Natural killer cell (primary cell): ENCODE measurements at regions not wholly inside any gene's neighbourhood (a gene's known extent, or its start where the extent isn't known, plus 50 kb on each side); places are given as distances from the start of the nearest gene placed in this dataset.

Experiments
- ATAC-seq, 3 donors: fragments of 150-1000 bp in 2 of 3; fragments of 200-7000 bp in 1 of 3; cut with Tn5 transposase; 1 replicate in 1 of 3; 2 replicates in 2 of 3; pipeline ENCODE4 v1.10.0; 2021; ENCODE audit warnings: mild to moderate bottlenecking in 2 of 3, moderate library complexity in 2 of 3
- DNase-seq, 2 donors: peaks; one replicate each; pipeline versions ENCODE4 v3.0.0 to v3.0.0-alpha.2; 2013 to 2021; ENCODE audit warnings: mixed read lengths in 1 of 2
- H3K27ac ChIP-seq: one replicate; pipeline ENCODE4 v1.5.1; 2013; ENCODE audit warnings: mild to moderate bottlenecking, low read length
- H3K27me3 ChIP-seq: one replicate; pipeline ENCODE4 v1.6.1; 2013; ENCODE audit warnings: low read length; ENCODE audit not compliant: control insufficient read depth, insufficient read depth
- H3K36me3 ChIP-seq: one replicate; pipeline ENCODE4 v1.6.1; 2013; ENCODE audit warnings: low read length; ENCODE audit not compliant: control insufficient read depth, insufficient read depth
- H3K4me1 ChIP-seq: one replicate; pipeline ENCODE4 v1.6.1; 2013; ENCODE audit warnings: low read length; ENCODE audit not compliant: control insufficient read depth, insufficient read depth
- H3K4me3 ChIP-seq: one replicate; pipeline ENCODE4 v1.5.1; 2013; ENCODE audit warnings: low read length
- H3K9me3 ChIP-seq: one replicate; pipeline ENCODE4 v1.6.1; 2013; ENCODE audit warnings: low read length; ENCODE audit not compliant: control insufficient read depth, insufficient read depth
- H3K27ac Mint-ChIP-seq, 2 donors: one replicate each; pipeline ENCODE4 v1.8.0; 2022; ENCODE audit warnings: mild to moderate bottlenecking in 2 of 2, mixed read lengths in 2 of 2, moderate library complexity in 1 of 2
- H3K27me3 Mint-ChIP-seq, 2 donors: one replicate each; pipeline ENCODE4 v1.8.0; 2022; ENCODE audit warnings: low read depth in 2 of 2, mixed read lengths in 2 of 2
- H3K36me3 Mint-ChIP-seq: one replicate; pipeline ENCODE4 v1.8.0; 2022; ENCODE audit warnings: mixed read lengths
- H3K4me1 Mint-ChIP-seq, 2 donors: one replicate each; pipeline ENCODE4 v1.8.0; 2022; ENCODE audit warnings: mixed read lengths in 2 of 2
- H3K4me3 Mint-ChIP-seq: one replicate; pipeline ENCODE4 v1.8.0; 2022; ENCODE audit warnings: mild to moderate bottlenecking, moderate library complexity, mixed read lengths
- H3K9me3 Mint-ChIP-seq, 2 donors: one replicate each; pipeline ENCODE4 v1.8.0; 2022; ENCODE audit warnings: mixed read lengths in 2 of 2
- WGBS: methylation state at CpG from one replicate; pipeline ENCODE4 v1.1.7; 2013; ENCODE audit warnings: missing lambda C conversion rate; ENCODE audit not compliant: insufficient coverage; 5-methylcytosine and 5-hydroxymethylcytosine counted together
- intact Hi-C: fragments of 100-400 bp; cut with micrococcal nuclease; formaldehyde crosslinking; loops from one replicate; pipeline ENCODE4 v1.14.2; 2022
- TF ChIP-seq, protein P1 (sequence below): fragments of 200-600 bp; IDR thresholded peaks from one replicate; pipeline ENCODE4 v1.8.0; 2022; ENCODE audit warnings: antibody characterized with exemption

DNA sequence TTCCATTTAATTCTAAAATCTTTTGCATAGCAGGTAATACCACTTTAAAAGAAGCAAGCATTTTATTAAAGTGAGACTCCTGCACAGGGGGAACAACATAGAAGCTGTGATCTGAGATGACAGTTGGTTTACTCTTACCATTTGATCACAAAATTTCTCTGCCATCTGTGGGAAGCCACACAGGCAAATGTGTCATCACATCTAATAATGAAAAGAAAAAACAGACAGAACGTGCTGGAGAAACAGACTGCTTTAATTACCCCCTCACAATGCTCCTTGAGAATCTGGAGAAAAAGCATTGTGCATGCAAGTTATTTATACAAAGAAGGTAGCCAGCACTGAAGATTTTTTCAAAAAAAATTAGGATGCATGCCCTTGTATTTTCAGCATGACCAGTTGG lies 165.2 kb upstream of the PTER start:
- TF ChIP-seq, protein P1, sequence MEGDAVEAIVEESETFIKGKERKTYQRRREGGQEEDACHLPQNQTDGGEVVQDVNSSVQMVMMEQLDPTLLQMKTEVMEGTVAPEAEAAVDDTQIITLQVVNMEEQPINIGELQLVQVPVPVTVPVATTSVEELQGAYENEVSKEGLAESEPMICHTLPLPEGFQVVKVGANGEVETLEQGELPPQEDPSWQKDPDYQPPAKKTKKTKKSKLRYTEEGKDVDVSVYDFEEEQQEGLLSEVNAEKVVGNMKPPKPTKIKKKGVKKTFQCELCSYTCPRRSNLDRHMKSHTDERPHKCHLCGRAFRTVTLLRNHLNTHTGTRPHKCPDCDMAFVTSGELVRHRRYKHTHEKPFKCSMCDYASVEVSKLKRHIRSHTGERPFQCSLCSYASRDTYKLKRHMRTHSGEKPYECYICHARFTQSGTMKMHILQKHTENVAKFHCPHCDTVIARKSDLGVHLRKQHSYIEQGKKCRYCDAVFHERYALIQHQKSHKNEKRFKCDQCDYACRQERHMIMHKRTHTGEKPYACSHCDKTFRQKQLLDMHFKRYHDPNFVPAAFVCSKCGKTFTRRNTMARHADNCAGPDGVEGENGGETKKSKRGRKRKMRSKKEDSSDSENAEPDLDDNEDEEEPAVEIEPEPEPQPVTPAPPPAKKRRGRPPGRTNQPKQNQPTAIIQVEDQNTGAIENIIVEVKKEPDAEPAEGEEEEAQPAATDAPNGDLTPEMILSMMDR, result no peak
- Mint-ChIP-seq H3K27ac (no peak overlapping the region), H3K27me3 (peaks cover 0 to under 1% of the 10 kb centered on the region in 2 donors), H3K4me1 (no peaks in the 10 kb centered on the region), H3K4me3 (no peak overlapping the region), H3K9me3 (peaks cover 4% of the 10 kb centered on the region in 2 donors), H3K36me3 (no peaks in the 10 kb centered on the region)
- intact Hi-C loops, result no loop called here
- H3K9me3 ChIP-seq, result no peaks in the 10 kb centered on the region
- no peaks in the 10 kb centered on the region for H3K27me3 ChIP-seq
- H3K4me3 ChIP-seq, result no peak overlapping the region
- DNase-seq (no peak), ATAC-seq (no peak)
- no peaks in the 10 kb centered on the region for H3K4me1 ChIP-seq
- 57% methylated on average over 1 of the region's 1 CpG for WGBS
- no peaks in the 10 kb centered on the region for H3K36me3 ChIP-seq
- no peak overlapping the region for H3K27ac ChIP-seq

- H3K4me1 Mint-ChIP-seq, result no peaks in the 10 kb centered on the region
- H3K27ac ChIP-seq, result no peak overlapping the region
- no peaks in the 10 kb centered on the region for H3K36me3 Mint-ChIP-seq
- H3K36me3 ChIP-seq, result no peaks in the 10 kb centered on the region
- no peaks in the 10 kb centered on the region for H3K27me3 ChIP-seq
- H3K9me3 Mint-ChIP-seq, result peaks cover 2 to 8% of the 10 kb centered on the region in 2 donors
- no peak overlapping the region for H3K27ac Mint-ChIP-seq
- H3K4me3 ChIP-seq, result no peak overlapping the region
- H3K27me3 Mint-ChIP-seq, result peaks cover 0 to 6% of the 10 kb centered on the region in 2 donors
- H3K9me3 ChIP-seq, result no peaks in the 10 kb centered on the region
- TF ChIP-seq, protein P1, result no peak
- H3K4me3 Mint-ChIP-seq, result no peak overlapping the region
- intact Hi-C loops, result no loop called here
- H3K4me1 ChIP-seq, result no peaks in the 10 kb centered on the region
- DNase-seq (no peak), ATAC-seq (no peak)
- WGBS, result 86% methylated on average over 3 of the region's 3 CpGs
These were observed 161.9 kb upstream of the PTER start for GRCh38 chr10:16274911-16275310.

GRCh38 chr10:16280595-16280994 lies 156.2 kb upstream of the PTER start:
- peaks cover 2 to 3% of the 10 kb centered on the region in 2 donors for H3K9me3 Mint-ChIP-seq

GRCh38 chr10:16292366-16292765 lies 144.4 kb upstream of the PTER start:
- no peak overlapping the region for H3K27ac ChIP-seq
- intact Hi-C loops, result no loop called here
- ATAC-seq (no peak), DNase-seq (no peak)
- TF ChIP-seq, protein P1, result no peak
- no peaks in the 10 kb centered on the region for H3K36me3 ChIP-seq
- Mint-ChIP-seq H3K9me3 (peaks cover 4 to 7% of the 10 kb centered on the region in 2 donors), H3K36me3 (no peaks in the 10 kb centered on the region), H3K27me3 (no peaks in the 10 kb centered on the region), H3K27ac (no peak overlapping the region), H3K4me1 (no peaks in the 10 kb centered on the region), H3K4me3 (no peak overlapping the region)
- no peaks in the 10 kb centered on the region for H3K9me3 ChIP-seq
- 89% methylated on average over 7 of the region's 7 CpGs for WGBS
- H3K27me3 ChIP-seq, result no peaks in the 10 kb centered on the region
- no peak overlapping the region for H3K4me3 ChIP-seq
- no peaks in the 10 kb centered on the region for H3K4me1 ChIP-seq

More at GRCh38 chr10:16280595-16280994, 156.2 kb upstream of the PTER start:
- intact Hi-C loops, result no loop called here
- DNase-seq (no peak), ATAC-seq (no peak)
- Mint-ChIP-seq H3K4me3 (no peak overlapping the region), H3K36me3 (no peaks in the 10 kb centered on the region), H3K27me3 (peaks cover 0 to 6% of the 10 kb centered on the region in 2 donors), H3K27ac (no peak overlapping the region), H3K4me1 (no peaks in the 10 kb centered on the region)
- Histone ChIP-seq H3K9me3 (no peaks in the 10 kb centered on the region), H3K4me1 (no peaks in the 10 kb centered on the region), H3K27me3 (no peaks in the 10 kb centered on the region), H3K36me3 (no peaks in the 10 kb centered on the region), H3K27ac (no peak overlapping the region), H3K4me3 (no peak overlapping the region)
- 91% methylated on average over 4 of the region's 4 CpGs for WGBS
- TF ChIP-seq, protein P1, result no peak
